KMS-11 (cell line): ENCODE measurements at regions not wholly inside any gene's neighbourhood (a gene's known extent, or its start where the extent isn't known, plus 50 kb on each side); places are given as distances from the start of the nearest gene placed in this dataset.

ENCODE experiments used
- H2AFZ ChIP-seq: fragments of 200-600 bp; sonication (generic); 2 replicates; pipeline ENCODE4 v1.6.1; 2016; ENCODE audit warnings: antibody characterized with exemption, mixed run types, low read depth
- H3K27ac ChIP-seq: fragments of 200-600 bp; sonication (generic); 2 replicates; pipeline ENCODE4 v1.6.1; 2016; ENCODE audit warnings: mild to moderate bottlenecking, mixed run types
- H3K27me3 ChIP-seq: fragments of 200-600 bp; sonication (generic); 2 replicates; pipeline ENCODE4 v1.6.1; 2017; ENCODE audit warnings: mild to moderate bottlenecking, low read depth, mixed run types, moderate library complexity; ENCODE audit not compliant: insufficient read depth
- H3K36me3 ChIP-seq: fragments of 200-600 bp; sonication (generic); 2 replicates; pipeline ENCODE4 v1.6.1; 2017; ENCODE audit warnings: mild to moderate bottlenecking, mixed run types; ENCODE audit not compliant: insufficient read depth
- H3K4me1 ChIP-seq: fragments of 200-600 bp; sonication (generic); 2 replicates; pipeline ENCODE4 v1.6.1; 2016; ENCODE audit warnings: mild to moderate bottlenecking, low read depth, mixed run types; ENCODE audit not compliant: poor library complexity, severe bottlenecking
- H3K4me2 ChIP-seq: fragments of 200-600 bp; sonication (generic); 2 replicates; pipeline ENCODE4 v1.7.0; 2016; ENCODE audit warnings: mild to moderate bottlenecking, mixed run types
- H3K4me3 ChIP-seq: fragments of 200-600 bp; sonication (generic); IDR thresholded peaks from 2 replicates; pipeline ENCODE4 v1.6.1; 2017; ENCODE audit warnings: low read depth, low read length, mixed read lengths; ENCODE audit not compliant: insufficient read depth
- H3K79me2 ChIP-seq: fragments of 200-600 bp; sonication (generic); 2 replicates; pipeline ENCODE4 v1.6.1; 2016; ENCODE audit warnings: low read depth, mixed run types; ENCODE audit not compliant: insufficient read depth
- H3K9ac ChIP-seq: fragments of 200-600 bp; sonication (generic); 2 replicates; pipeline ENCODE4 v1.6.1; 2016; ENCODE audit warnings: mild to moderate bottlenecking, mixed run types
- H4K20me1 ChIP-seq: fragments of 200-600 bp; sonication (generic); 2 replicates; pipeline ENCODE4 v1.6.1; 2016; ENCODE audit warnings: mild to moderate bottlenecking, mixed run types; ENCODE audit not compliant: insufficient read depth
- TF ChIP-seq, protein P1 (sequence below): fragments of 200-600 bp; sonication (generic); conservative IDR thresholded peaks from 2 replicates; pipeline ENCODE4 v1.6.1; 2017; ENCODE audit warnings: low read depth, mild to moderate bottlenecking, antibody characterized with exemption, low read length, moderate library complexity, mixed read lengths

DNA sequence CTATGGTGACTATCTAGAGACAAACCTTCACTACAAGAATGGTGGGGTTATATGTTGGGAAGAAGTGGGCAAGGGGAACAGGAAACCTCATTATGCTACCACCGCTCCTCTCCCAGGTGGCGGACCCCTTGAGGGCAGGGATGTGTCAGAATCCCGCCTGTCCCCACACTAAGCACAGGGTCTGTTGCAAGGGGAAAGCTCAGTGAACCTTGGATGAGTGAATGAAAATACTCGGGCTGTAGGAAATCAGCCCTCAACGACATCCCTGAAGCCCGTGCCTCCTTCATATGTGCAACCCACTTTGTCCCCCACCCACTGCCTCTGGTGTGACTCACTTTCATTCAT, 68.2 kb upstream of the AMPD3 start:
- Histone ChIP-seq H3K27ac (no peak overlapping the region), H3K4me2 (no peak overlapping the region), H3K4me1 (no peaks in the 10 kb centered on the region), H3K36me3 (no peaks in the 10 kb centered on the region), H2AFZ (no peak overlapping the region), H4K20me1 (no peaks in the 10 kb centered on the region), H3K4me3 (no peak overlapping the region), H3K79me2 (no peaks in the 10 kb centered on the region), H3K9ac (no peak overlapping the region), H3K27me3 (no peaks in the 10 kb centered on the region)
- TF ChIP-seq, protein P1, sequence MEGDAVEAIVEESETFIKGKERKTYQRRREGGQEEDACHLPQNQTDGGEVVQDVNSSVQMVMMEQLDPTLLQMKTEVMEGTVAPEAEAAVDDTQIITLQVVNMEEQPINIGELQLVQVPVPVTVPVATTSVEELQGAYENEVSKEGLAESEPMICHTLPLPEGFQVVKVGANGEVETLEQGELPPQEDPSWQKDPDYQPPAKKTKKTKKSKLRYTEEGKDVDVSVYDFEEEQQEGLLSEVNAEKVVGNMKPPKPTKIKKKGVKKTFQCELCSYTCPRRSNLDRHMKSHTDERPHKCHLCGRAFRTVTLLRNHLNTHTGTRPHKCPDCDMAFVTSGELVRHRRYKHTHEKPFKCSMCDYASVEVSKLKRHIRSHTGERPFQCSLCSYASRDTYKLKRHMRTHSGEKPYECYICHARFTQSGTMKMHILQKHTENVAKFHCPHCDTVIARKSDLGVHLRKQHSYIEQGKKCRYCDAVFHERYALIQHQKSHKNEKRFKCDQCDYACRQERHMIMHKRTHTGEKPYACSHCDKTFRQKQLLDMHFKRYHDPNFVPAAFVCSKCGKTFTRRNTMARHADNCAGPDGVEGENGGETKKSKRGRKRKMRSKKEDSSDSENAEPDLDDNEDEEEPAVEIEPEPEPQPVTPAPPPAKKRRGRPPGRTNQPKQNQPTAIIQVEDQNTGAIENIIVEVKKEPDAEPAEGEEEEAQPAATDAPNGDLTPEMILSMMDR = no peak

DNA sequence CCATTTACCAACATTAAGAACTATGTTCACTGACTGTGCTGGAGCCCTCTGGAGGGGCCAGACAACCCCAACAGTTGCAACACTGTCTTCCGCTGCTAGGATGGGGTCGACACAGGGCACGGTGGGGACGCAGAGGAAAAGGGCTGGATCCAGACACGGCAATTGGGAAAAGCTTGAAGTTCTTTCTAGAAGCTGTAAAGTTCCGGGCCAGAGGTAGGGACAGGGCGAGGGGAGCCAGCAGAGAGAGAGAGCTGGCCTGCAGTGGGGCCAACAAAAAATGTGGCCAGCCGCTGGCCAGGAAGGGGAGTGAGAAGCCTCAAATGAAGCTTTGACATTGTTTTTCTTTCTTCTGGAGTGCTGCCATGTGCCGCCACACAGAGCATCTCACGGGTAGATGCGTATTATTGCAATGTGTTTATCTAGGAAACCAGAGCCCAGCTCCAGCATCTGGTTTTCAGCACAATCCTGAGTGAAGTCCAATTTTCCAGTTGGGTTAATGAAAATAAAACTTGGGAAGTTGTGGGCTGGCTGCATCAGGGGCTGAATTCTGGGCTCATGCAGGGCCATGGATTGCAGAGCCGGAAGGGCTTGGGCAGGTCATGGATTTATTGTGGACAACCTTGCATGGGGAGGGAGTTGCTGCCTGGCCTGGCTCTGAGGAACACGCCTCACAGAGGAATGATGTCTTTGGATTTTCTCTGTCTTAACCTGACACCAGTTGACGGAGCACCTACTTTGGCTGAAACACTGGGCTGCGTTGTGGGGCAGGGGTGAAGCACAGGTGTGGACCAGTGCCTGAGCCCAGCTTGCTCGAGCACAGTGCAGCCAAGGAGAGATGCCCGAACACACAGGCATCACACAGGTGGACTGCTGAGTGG, 67.6 kb upstream of the AMPD3 start:
- Histone ChIP-seq H3K79me2 (no peaks in the 10 kb centered on the region), H3K9ac (no peak overlapping the region), H3K27ac (no peak overlapping the region), H3K4me3 (no peak overlapping the region), H3K27me3 (no peaks in the 10 kb centered on the region), H3K4me1 (no peaks in the 10 kb centered on the region), H4K20me1 (no peaks in the 10 kb centered on the region), H3K36me3 (no peaks in the 10 kb centered on the region), H2AFZ (no peak overlapping the region), H3K4me2 (no peak overlapping the region)
- TF ChIP-seq, protein P1 = no peak

DNA sequence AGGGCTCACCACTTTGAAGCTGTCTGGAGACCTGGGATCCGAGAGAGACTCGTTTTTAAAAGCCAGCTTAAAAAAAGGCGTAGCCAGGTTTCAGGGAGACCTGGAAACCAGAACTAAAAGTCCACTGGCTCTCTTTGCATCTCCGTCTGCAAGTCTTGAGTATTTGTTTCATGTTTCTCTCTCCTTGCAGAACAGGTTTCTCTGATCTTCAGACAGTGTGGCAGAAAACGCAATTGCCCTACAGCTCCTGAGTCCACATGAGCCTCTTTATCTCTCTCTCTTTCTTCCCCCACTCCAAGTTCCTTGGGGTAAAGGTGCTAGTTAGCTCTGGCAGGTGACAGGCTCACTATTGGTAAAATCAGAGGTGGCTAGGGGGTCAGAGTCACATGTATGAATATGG, 67.0 kb upstream of the AMPD3 start:
- no peak overlapping the region for H3K4me2 ChIP-seq
- no peak overlapping the region for H3K4me3 ChIP-seq
- no peaks in the 10 kb centered on the region for H3K27me3 ChIP-seq
- no peak overlapping the region for H3K27ac ChIP-seq
- TF ChIP-seq, protein P1 = no peak
- H4K20me1 ChIP-seq = no peaks in the 10 kb centered on the region
- H3K4me1 ChIP-seq = no peaks in the 10 kb centered on the region
- H3K79me2 ChIP-seq = no peaks in the 10 kb centered on the region
- no peak overlapping the region for H2AFZ ChIP-seq
- H3K9ac ChIP-seq = no peak overlapping the region
- no peaks in the 10 kb centered on the region for H3K36me3 ChIP-seq

DNA sequence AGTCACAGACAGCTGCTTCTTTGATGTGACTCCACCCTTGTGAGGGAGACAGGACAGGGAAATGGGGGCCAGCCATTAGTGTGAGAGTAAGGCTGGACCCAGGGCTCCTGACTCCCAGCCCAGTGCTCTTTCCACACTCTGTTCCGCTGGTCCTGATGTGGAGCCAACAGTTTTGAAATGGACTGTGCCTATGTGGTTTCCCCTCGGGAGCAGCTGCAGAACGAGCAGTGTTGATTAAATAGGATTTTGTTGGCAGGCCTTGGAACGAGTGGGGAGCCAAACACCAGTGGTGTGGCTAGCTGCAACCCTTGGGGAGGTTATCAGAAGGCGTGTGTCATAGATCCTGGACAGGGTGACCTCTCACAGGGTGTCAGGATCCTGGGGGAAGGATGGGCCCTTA, 66.5 kb upstream of the AMPD3 start:
- no peak overlapping the region for H3K9ac ChIP-seq
- H2AFZ ChIP-seq = no peak overlapping the region
- H3K4me2 ChIP-seq = no peak overlapping the region
- no peaks in the 10 kb centered on the region for H4K20me1 ChIP-seq
- H3K79me2 ChIP-seq = no peaks in the 10 kb centered on the region
- no peak overlapping the region for H3K4me3 ChIP-seq
- H3K27ac ChIP-seq = no peak overlapping the region
- H3K4me1 ChIP-seq = no peaks in the 10 kb centered on the region
- TF ChIP-seq, protein P1 = no peak
- no peaks in the 10 kb centered on the region for H3K36me3 ChIP-seq
- no peaks in the 10 kb centered on the region for H3K27me3 ChIP-seq
